ENCODE measurements at regions not wholly inside any gene's neighbourhood (a gene's known extent, or its start where the extent isn't known, plus 50 kb on each side); places are given as distances from the start of the nearest gene placed in this dataset.
A peak's percentile ranks its signal among the peaks of the same experiment; 100 is the strongest.

GRCh38 chr3:182479419-182480336 lies 313.6 kb upstream of the ATP11B start:
- Histone ChIP-seq H3K27me3 (ENCODE audit: insufficient read depth) (no peaks in the 10 kb centered on the region), H3K27ac (ENCODE audit: low read depth in 2 of 2, low read length in 1 of 2) (no peak overlapping the region; a peak in 1 of 4 replicates), H3K4me2 (peak overlapping the region; percentile 60; the same call in 1 of the 2 replicates), H2AFZ (ENCODE audit: low read depth) (no peak overlapping the region; the same call in 1 of the 2 replicates), H3F3A (replicated peaks; ENCODE audit: insufficient read depth) (peaks cover 7% of the 10 kb centered on the region), H3K4me1 (ENCODE audit: control insufficient read depth in 1 of 2, insufficient read depth in 2 of 2, low read depth in 1 of 2, low read length in 1 of 2) (peaks cover 0 to 5% of the 10 kb centered on the region in 2 experiments; a peak in 3 of 4 replicates), H3K9me3 (no peaks in the 10 kb centered on the region), H3K79me2 (ENCODE audit: insufficient read depth) (no peaks in the 10 kb centered on the region), H3K4me3 (ENCODE audit: low read depth in 2 of 2, low read length in 1 of 2) (0 out of 4 replicates have a peak overlapping the region, but pooled peaks of 1 of the 2 experiments have one; percentile 5), H3K9ac (no peak overlapping the region), H3K36me3 (replicated peaks in 1 of 2; ENCODE audit: control insufficient read depth in 1 of 2, insufficient read depth in 2 of 2, low read length in 1 of 2) (no peaks in the 10 kb centered on the region), H4K20me1 (ENCODE audit: insufficient read depth) (no peaks in the 10 kb centered on the region), H3K9me2 (no peaks in the 10 kb centered on the region)
- ChIA-PET CTCF (interaction anchor here (1.2 kb wide), 1 partner anchor 204 kb away, joined by 4 read pairs; no protein-coding TSS in a partner anchor), POLR2A (no interaction called here)
- 33% methylated on average over 8 of the region's 8 CpGs for WGBS (ENCODE audit: low lambda C conversion rate)
- no peak for TF ChIP-seq PBX3 (IDR thresholded peaks at IDR 0.05)
- no peak for TF ChIP-seq CHD2 (IDR thresholded peaks at IDR 0.05; ENCODE audit: low read length, partially characterized antibody)
- no peak for TF ChIP-seq YY1 (IDR thresholded peaks at IDR 0.05; ENCODE audit: low read depth)
- TF ChIP-seq SIN3A (IDR thresholded peaks at IDR 0.05; ENCODE audit: borderline replicate concordance, low read depth, low read length): no peak
- no peak for DNase-seq

- no peaks in the 10 kb centered on the region for H3K9me2 ChIP-seq
- peaks cover 7% of the 10 kb centered on the region for H3F3A ChIP-seq (replicated peaks; ENCODE audit: insufficient read depth)
- POLR2A ChIA-PET: no interaction called here
- 58% methylated on average over 5 of the region's 5 CpGs for WGBS (ENCODE audit: low lambda C conversion rate)
- no peaks in the 10 kb centered on the region for H3K36me3 ChIP-seq (replicated peaks in 1 of 2; ENCODE audit: control insufficient read depth in 1 of 2, insufficient read depth in 2 of 2, low read length in 1 of 2)
- TF ChIP-seq TEAD4 (IDR thresholded peaks at IDR 0.05; ENCODE audit: borderline replicate concordance, insufficient read depth): no peak
- no peak for TF ChIP-seq USF2 (IDR thresholded peaks at IDR 0.05; ENCODE audit: borderline replicate concordance, low read depth, low read length)
- no peak for TF ChIP-seq MXI1 (IDR thresholded peaks at IDR 0.05; ENCODE audit: low read depth, low read length)
- TF ChIP-seq JUND (IDR thresholded peaks at IDR 0.05): no peak
- no peak for TF ChIP-seq SIN3A (IDR thresholded peaks at IDR 0.05; ENCODE audit: borderline replicate concordance, low read depth, low read length)
- TF ChIP-seq POLR2AphosphoS5 (IDR thresholded peaks at IDR 0.05; ENCODE audit: low read depth, low read length): no peak
- no peak for TF ChIP-seq USF1 (IDR thresholded peaks at IDR 0.05; ENCODE audit: borderline replicate concordance, low read depth)
- TF ChIP-seq NRF1 (IDR thresholded peaks at IDR 0.05; ENCODE audit: low read depth, low read length): no peak
- no peak for TF ChIP-seq PBX3 (IDR thresholded peaks at IDR 0.05)
- TF ChIP-seq CHD2 (IDR thresholded peaks at IDR 0.05; ENCODE audit: low read length, partially characterized antibody): no peak
- TF ChIP-seq RCOR1 (IDR thresholded peaks at IDR 0.05; ENCODE audit: low read length): no peak
- no peak for TF ChIP-seq FOXM1 (IDR thresholded peaks at IDR 0.05; ENCODE audit: low read depth)
- no peak for TF ChIP-seq IRF3 (IDR thresholded peaks at IDR 0.05; ENCODE audit: low read depth, low read length)
- H3K9me3 ChIP-seq: no peaks in the 10 kb centered on the region
- CTCF ChIA-PET: interaction anchor here (1.4 kb wide), 2 partner anchors 9 to 21 kb away, joined by 3 to 7 read pairs; no protein-coding TSS in a partner anchor
- H3K9ac ChIP-seq: no peak overlapping the region
- H4K20me1 ChIP-seq (ENCODE audit: insufficient read depth): no peaks in the 10 kb centered on the region
- peaks cover 4 to 5% of the 10 kb centered on the region in 2 experiments; a peak in 3 of 4 replicates for H3K4me1 ChIP-seq (ENCODE audit: control insufficient read depth in 1 of 2, insufficient read depth in 2 of 2, low read depth in 1 of 2, low read length in 1 of 2)
- no peak overlapping the region for H3K4me2 ChIP-seq
- H3K4me3 ChIP-seq (ENCODE audit: low read depth in 2 of 2, low read length in 1 of 2): no peak overlapping the region
- H3K27ac ChIP-seq (ENCODE audit: low read depth in 2 of 2, low read length in 1 of 2): no peak overlapping the region
- H3K27me3 ChIP-seq (ENCODE audit: insufficient read depth): no peaks in the 10 kb centered on the region
- DNase-seq: no peak
- no peaks in the 10 kb centered on the region for H3K79me2 ChIP-seq (ENCODE audit: insufficient read depth)
- no peak overlapping the region for H2AFZ ChIP-seq (ENCODE audit: low read depth)
These were observed 310.6 kb upstream of the ATP11B start for GRCh38 chr3:182482705-182483104.

Measured in SK-N-SH (cell line).